ENCODE measurements at regions not wholly inside any gene's neighbourhood (a gene's known extent, or its start where the extent isn't known, plus 50 kb on each side); places are given as distances from the start of the nearest gene placed in this dataset.

GRCh38 chr22:49018601-49019000 is 809.1 kb downstream of the BRD1 start:
- DNase-seq (ENCODE audit: low read depth, low spot score), result no peak

DNA sequence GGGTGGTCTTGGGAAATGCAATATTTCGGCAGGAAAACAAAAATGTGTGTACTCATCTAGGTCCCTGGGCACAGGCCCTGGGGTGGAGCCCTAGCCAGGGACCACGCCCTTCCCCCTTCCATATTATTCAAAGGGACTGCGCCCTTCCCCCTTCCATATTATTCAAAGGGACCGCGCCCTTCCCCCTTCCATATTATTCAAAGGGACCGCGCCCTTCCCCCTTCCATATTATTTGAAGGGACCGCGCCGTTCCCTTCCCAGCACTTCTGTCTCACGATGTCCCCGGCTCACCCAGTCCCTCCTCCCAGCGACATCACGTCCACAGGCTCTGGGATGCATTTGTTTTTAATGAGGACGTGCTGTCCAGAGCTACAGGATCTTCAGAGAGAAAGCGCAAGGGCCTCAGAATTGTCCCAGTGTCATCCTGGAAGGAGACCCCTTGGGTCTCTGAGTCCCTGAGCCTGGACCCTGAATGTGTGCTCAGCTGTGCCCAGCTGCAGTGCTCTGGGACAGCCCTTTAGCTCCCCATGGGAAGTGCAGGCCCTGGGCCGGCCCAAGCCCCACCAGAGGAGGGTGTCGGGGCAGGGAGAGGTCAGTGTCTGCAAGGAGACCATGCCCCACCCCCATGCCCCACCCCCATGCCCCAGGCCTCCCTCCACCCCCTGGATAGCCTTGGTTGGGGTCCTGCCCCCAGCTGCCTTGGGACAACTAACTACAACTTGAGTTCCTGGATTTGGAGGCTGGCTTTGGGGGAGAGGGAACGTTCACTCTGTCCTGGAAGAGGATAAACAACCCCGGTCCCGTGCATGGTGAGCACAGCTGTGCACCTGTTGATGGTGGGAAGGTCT is 810.0 kb downstream of the BRD1 start:
- DNase-seq (ENCODE audit: low read depth, low spot score), result no peak

- no peak for DNase-seq (ENCODE audit: low read depth, low spot score)
Observed at GRCh38 chr22:49016909-49017481, 810.7 kb downstream of the BRD1 start.

DNA sequence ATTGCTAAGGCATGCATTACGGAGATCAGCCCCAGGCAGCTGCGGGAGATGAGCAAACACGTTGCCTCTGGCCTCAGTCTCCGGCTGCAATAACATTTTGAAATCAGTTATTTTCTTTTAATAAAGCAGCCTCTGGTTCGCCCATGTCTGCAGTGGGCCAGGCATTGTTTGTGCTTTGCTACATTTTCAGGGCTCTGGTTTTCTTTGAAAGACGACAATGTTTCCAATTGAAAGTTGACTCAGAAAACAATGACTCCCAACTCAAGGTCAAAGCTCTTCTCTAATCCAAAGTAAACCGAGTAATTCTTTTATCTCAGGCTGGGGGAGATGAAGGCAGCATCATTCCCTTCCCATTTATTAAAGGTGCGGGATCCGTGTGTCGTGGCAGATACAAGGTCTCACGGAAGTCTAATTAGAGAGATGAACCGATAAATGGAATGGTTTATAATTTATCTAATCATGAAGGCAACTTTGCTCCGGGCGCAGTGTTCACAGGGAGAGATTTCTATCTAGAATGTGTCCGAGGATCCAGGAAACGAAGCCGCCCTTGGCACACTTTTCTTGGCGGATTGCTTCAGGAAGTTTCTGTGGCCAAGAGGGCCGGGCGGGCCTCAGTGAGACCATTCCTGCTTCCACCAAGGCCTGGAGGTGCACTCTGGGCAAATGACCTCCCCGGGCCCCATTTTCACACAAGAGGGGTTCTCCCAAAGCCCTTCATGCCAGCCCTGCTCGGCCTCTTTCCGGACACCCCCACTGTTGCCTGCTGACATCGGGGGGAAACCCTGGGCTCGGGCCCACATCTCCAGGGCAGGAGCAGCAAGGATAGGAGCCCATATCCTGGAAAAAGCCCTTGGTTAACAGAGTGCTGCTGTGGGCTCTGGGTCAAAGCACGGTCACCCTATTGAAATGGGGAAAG is 811.4 kb downstream of the BRD1 start:
- no peak for DNase-seq (ENCODE audit: low read depth, low spot score)

GRCh38 chr22:49015459-49015858 is 812.2 kb downstream of the BRD1 start:
- DNase-seq (ENCODE audit: low read depth, low spot score), result no peak

DNA sequence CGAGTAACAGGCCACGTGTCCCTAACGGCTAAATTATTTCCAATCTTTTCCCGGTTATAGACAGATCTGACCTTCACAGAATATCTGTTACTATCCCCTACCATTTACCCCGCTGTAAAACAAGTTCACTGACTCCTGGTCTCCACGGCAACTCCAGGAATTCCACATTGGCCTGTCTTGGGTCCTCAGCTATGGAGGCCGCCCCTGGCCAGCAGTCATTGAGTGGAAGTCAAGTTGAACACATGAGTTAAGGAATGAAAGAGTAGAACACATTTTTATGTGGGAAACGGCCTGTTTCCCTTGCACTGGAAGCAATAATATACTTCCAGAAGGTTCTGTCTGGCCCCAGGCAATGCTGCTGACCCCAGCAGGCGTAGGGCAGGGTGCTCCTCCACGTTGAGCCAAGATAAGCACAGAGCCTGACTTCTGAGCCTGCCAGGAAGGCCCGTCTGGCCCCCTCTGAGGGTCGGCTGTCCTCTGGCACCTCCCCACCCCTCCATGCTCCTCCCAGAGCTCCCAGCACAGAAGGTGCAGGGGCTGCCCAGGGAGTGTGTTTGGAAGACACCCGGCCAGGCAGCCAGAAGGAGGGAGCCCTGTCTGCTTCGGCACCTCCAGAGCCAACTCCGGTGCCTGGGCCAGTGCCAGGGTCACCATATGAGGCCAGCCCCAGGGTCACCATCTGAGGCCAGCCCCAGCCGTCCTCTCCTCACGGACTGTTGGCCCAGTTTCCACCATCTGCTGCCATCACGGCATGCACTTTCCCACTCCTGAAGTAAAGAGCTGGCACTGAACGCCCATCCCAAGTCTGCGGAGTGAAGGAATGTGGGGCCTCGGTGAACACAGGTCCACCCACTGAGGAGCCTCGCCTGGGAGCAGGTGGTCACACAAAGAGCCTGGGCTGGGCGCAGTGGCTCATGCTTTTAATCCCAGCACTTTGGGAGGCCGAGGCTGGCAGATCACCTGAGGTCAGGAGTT is 813.2 kb downstream of the BRD1 start:
- no peak for DNase-seq (ENCODE audit: low read depth, low spot score)

DNA sequence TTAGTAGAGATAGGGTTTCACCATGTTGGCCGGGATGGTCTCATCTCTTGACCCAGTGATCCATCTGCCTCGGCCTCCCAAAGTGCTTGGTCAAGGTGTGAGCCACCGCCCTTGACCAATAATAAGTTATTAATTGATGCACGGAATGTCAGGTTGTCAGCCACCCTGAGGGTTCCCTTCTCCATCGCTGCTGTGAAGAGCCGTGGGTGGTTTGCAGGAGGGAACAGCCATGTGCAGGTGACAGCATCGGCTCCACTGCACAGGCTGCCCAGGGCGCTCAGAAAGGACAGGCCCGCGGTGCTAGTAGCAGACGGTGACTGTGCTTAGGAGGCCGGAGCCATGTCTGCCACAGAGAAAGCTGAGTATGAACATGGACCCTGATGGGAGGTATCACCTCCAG is 814.0 kb downstream of the BRD1 start:
- no peak for DNase-seq (ENCODE audit: low read depth, low spot score)

- DNase-seq (ENCODE audit: low read depth, low spot score), result no peak
Observed at GRCh38 chr22:49012712-49013395, 814.8 kb downstream of the BRD1 start.

DNA sequence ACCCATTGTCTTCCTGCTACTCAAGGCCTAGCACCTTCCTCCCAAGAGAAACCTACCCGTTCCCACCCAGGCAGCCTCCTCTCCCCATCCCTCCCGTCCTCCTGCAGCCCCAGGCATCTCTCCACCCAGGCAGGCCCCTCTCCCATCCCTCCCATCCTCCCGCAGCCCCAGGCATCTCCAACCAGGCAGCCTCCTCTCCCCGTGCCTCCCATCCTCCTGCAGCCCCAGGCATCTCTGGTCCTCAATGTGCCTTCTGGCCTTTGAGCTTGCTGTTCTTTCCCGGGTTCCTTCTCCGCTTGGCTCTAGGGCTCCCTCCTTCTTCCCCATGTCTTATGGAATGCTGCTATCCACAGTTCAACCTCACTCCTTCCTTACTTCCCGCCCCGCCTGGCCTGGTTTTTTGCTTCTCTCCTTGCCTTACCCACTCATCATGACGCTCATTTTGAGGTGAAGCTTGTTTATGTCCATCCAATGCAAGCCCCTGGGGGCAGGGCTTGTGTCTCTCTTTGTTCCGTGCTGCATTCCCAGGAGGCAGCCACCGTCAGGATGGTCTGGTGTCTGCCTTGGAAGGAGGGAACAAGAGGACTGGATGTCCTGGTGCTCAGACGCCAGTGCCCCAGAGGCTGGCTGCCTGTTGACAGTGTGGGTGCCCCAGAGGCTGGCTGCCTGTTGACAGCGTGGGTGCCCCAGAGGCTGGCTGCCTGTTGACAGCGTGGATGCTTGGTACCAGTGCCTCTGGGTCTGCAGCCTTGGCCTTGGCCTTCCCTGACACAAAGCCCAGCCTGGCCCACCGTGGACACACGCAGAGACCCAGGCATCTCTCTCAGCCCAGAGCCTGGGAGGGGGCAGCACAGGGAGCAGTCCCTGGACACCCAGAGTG is 815.7 kb downstream of the BRD1 start:
- no peak for DNase-seq (ENCODE audit: low read depth, low spot score)

GRCh38 chr22:49011379-49011768 is 816.3 kb downstream of the BRD1 start:
- DNase-seq (ENCODE audit: low read depth, low spot score), result no peak

- DNase-seq (ENCODE audit: low read depth, low spot score), result no peak
Observed at GRCh38 chr22:49010901-49011300, 816.8 kb downstream of the BRD1 start.

DNA sequence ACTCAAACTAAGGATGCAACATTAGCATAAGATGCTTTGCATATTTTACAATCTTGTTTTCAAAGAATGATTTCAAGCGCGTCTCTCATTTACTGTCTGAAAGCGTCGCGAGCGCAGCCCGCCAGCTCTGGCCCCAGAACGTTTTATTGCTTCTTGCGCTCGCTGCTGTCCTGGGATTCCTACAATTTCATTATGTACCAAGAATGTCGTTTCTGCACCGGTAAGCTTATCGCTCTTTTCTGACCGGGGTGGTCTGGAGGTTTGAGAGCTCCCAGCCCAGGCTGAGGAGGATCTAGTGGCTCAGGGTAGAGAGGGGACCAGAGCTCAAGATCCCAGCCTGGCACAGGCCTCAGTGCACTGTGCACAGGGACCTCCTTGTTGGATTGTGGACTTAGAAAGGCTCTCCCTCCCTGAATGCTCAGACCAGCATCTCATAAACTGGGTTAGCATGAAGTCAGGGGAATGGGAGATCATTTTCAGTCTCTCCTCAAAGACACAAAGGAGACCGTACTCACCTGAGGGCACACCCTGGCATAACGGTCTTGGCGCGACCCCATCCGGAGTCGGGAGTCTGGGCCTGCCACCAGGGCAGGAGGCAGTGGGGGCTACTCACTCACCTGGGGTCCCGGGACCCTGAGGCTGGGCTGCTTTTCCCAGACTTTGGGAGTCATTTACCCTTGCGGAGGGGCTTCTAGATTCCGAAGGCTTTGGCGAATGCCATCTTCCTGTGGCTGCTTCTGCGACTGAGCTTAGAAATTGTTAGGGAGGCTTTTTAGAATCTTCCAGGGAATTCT is 817.4 kb downstream of the BRD1 start:
- no peak for DNase-seq (ENCODE audit: low read depth, low spot score)

DNA sequence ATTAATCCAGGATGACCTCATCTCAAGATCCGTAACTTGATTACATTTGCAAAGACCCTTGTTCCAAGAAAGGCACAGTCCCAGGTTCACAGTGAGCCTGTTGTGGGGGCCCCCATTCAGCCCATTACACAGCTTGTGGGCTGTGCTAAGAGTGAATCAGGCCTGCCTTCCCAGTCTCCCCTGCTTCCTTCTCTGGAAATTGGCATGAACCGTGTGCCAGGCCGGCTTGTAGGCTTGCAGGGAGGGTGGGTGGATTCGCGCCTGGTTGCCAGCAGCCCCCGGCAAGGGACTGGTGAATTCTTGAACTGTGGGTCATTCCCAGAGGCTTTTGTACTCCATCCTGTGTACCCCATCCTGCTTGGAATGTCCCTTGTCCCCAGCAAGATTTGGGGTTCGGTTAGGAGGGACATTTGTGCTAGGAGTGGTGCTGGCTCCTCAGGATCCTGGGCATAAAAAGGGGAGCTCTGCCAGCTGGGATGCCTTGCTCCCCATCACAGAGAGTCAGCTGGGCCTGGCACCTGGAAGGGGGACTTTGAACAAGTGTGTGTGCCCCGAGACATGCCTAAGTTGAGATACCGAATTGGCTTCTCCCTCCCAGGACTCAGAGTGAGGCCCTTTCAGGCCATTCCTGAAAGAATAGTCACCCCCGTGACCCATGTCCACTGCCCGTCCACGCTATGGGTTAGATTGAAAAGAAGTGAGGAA is 818.2 kb downstream of the BRD1 start:
- DNase-seq (ENCODE audit: low read depth, low spot score), result no peak

DNA sequence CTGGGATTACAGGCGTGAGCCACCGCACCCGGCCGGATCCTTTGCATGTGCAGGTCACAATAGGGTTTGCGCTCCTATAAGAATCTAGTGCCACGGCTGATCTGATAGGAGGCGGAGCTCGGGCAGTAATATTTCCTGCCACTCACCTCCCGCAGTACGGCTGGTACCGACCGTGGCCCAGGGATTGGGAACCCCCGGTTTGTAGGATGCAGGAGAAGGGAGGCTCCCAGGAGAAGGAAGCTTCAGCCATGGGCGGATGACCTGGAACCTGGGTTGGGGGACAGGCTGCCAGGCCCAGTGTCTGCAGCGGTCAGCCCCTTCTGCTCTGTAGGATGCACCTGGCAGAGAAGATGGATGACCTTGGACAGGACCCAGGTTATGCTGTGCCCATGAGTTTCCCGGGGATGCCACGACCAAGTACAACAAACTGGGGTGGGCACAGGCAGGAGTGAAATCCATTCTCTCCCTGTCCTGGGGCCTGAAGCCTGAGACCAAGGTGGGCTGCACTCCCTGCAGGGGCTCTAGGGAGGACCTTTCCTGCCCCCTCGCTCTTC is 818.9 kb downstream of the BRD1 start:
- DNase-seq (ENCODE audit: low read depth, low spot score), result no peak

- DNase-seq (ENCODE audit: low read depth, low spot score), result no peak
Observed at GRCh38 chr22:49007013-49007653, 820.5 kb downstream of the BRD1 start.

DNA sequence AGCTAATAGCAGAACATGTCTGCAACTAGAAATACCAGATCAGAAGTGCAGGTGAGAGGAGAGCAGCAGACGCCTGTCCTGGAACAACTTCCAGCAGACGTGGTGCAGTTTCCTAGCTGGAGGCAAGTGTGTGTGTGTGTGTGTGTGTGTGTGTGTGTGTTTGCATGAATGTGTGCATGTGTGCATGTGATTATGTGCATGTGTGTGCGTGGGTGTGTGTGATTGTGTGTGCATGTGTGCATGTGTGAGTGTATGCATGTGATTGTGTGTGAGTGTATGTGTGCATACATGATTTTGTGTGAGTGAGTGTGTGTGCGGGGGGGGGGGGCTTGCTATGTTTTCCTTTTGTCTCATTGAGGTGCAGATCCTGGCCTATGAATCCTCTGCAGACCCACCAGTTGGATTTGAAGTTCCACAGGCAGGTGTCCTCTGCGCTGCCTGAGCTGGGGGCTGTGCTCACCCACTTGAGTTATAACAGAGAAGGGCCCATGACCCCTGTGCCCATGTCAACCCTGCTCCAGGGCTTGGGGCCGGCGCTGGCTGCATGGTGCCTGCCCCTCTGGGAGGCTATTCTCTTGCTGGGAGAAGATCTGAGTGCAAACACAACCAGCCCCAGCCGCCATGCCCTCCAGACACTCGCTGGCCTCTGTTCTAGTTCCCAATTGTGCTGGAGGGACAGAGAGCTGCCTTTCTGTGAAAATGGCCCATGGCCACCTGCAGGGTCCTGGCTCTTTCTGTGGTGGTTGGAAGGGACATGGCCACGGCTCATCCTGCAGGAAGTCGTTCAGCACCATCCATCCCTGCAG is 821.3 kb downstream of the BRD1 start:
- DNase-seq (ENCODE audit: low read depth, low spot score), result no peak
